ENCODE measurements at regions not wholly inside any gene's neighbourhood (a gene's known extent, or its start where the extent isn't known, plus 50 kb on each side); places are given as distances from the start of the nearest gene placed in this dataset.

DNA sequence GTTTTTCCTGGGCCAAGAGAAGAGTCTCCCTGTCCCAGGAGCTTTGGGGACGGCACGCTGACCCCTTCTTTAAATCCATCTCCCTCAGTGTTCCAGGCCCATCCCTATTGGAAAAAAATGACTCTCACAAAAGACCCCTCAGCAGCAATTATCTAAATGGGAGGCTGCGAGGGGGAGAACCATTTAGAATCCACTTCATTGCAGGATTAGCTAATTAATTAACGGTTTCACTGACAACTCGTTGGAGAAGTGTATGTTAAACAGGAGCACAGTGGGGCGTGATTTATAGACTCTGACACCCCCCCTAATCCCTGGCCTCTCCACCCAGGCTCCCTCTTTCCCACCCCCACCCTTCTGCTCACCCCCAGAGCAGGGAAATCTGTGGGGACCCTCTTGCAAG lies 162.8 kb upstream of the LHX5 start:
- POLR2A ChIA-PET, result no interaction called here
- CTCF ChIA-PET, result no interaction called here
- H3K27me3 ChIP-seq (ENCODE audit: insufficient read depth, low read length, poor library complexity, severe bottlenecking), result no peaks in the 10 kb centered on the region
- no peak overlapping the region for H3K27ac ChIP-seq (ENCODE audit: low read depth, low read length)
- no peaks in the 10 kb centered on the region for H3K4me1 ChIP-seq (ENCODE audit: insufficient read depth, low read length)
- H3K36me3 ChIP-seq (ENCODE audit: insufficient read depth, low read length), result no peaks in the 10 kb centered on the region
- no peak overlapping the region for H3K27ac Mint-ChIP-seq
- peaks cover 0 to 2% (median 0%) of the 10 kb centered on the region in 3 donors for H3K4me1 Mint-ChIP-seq
- peaks cover 7 to 17% (median 14%) of the 10 kb centered on the region in 5 donors for H3K9me3 Mint-ChIP-seq
- peaks cover 15 to 22% of the 10 kb centered on the region in 2 donors for H3K27me3 Mint-ChIP-seq
- no peaks in the 10 kb centered on the region for H3K36me3 Mint-ChIP-seq
- H3K4me3 Mint-ChIP-seq, result no peak overlapping the region
- H3K4me3 ChIP-seq (ENCODE audit: low read length), result no peak overlapping the region
- no peak for DNase-seq
- no peaks in the 10 kb centered on the region for H3K9me3 ChIP-seq (ENCODE audit: low read length)

- H3K36me3 ChIP-seq (ENCODE audit: insufficient read depth, low read length), result no peaks in the 10 kb centered on the region
- POLR2A ChIA-PET, result no interaction called here
- H3K27ac Mint-ChIP-seq, result no peak overlapping the region
- peaks cover 7 to 20% (median 17%) of the 10 kb centered on the region in 5 donors for H3K9me3 Mint-ChIP-seq
- no peaks in the 10 kb centered on the region for H3K4me1 Mint-ChIP-seq
- H3K36me3 Mint-ChIP-seq, result no peaks in the 10 kb centered on the region
- CTCF ChIA-PET, result no interaction called here
- H3K27ac ChIP-seq (ENCODE audit: low read depth, low read length), result no peak overlapping the region
- no peak overlapping the region for H3K4me3 Mint-ChIP-seq
- peaks cover 12 to 16% of the 10 kb centered on the region in 2 donors for H3K27me3 Mint-ChIP-seq
- no peaks in the 10 kb centered on the region for H3K9me3 ChIP-seq (ENCODE audit: low read length)
- DNase-seq, result no peak
- no peak overlapping the region for H3K4me3 ChIP-seq (ENCODE audit: low read length)
- no peaks in the 10 kb centered on the region for H3K4me1 ChIP-seq (ENCODE audit: insufficient read depth, low read length)
- H3K27me3 ChIP-seq (ENCODE audit: insufficient read depth, low read length, poor library complexity, severe bottlenecking), result no peaks in the 10 kb centered on the region
Observed at GRCh38 chr12:113633678-113634332, 162.1 kb upstream of the LHX5 start.

GRCh38 chr12:113630625-113631024 lies 159.0 kb upstream of the LHX5 start:
- H3K27ac Mint-ChIP-seq, result peak overlapping the region in 1 of 8 donors; percentile 32
- no peaks in the 10 kb centered on the region for H3K4me1 Mint-ChIP-seq
- H3K36me3 Mint-ChIP-seq, result no peaks in the 10 kb centered on the region
- H3K36me3 ChIP-seq (ENCODE audit: insufficient read depth, low read length), result no peaks in the 10 kb centered on the region
- no peak overlapping the region for H3K27ac ChIP-seq (ENCODE audit: low read depth, low read length)
- H3K27me3 ChIP-seq (ENCODE audit: insufficient read depth, low read length, poor library complexity, severe bottlenecking), result no peaks in the 10 kb centered on the region
- no peaks in the 10 kb centered on the region for H3K9me3 ChIP-seq (ENCODE audit: low read length)
- no peak overlapping the region for H3K4me3 Mint-ChIP-seq
- POLR2A ChIA-PET, result no interaction called here
- H3K4me1 ChIP-seq (ENCODE audit: insufficient read depth, low read length), result no peaks in the 10 kb centered on the region
- no peak overlapping the region for H3K4me3 ChIP-seq (ENCODE audit: low read length)
- H3K27me3 Mint-ChIP-seq, result peaks cover 9 to 11% of the 10 kb centered on the region in 2 donors
- peaks cover 14 to 34% (median 24%) of the 10 kb centered on the region in 5 donors for H3K9me3 Mint-ChIP-seq
- no peak for DNase-seq
- CTCF ChIA-PET, result no interaction called here

- Histone ChIP-seq H3K9me3 (ENCODE audit: low read length) (no peaks in the 10 kb centered on the region), H3K27ac (ENCODE audit: low read depth, low read length) (no peak overlapping the region), H3K4me1 (ENCODE audit: insufficient read depth, low read length) (no peaks in the 10 kb centered on the region), H3K27me3 (ENCODE audit: insufficient read depth, low read length, poor library complexity, severe bottlenecking) (no peaks in the 10 kb centered on the region), H3K36me3 (ENCODE audit: insufficient read depth, low read length) (no peaks in the 10 kb centered on the region), H3K4me3 (ENCODE audit: low read length) (no peak overlapping the region)
- POLR2A ChIA-PET, result interaction anchor here (0.6 kb wide), 1 partner anchor 101 kb away, joined by 3 read pairs; no protein-coding TSS in a partner anchor
- Mint-ChIP-seq H3K36me3 (no peaks in the 10 kb centered on the region), H3K27ac (no peak overlapping the region), H3K4me3 (no peak overlapping the region), H3K27me3 (peaks cover 8 to 9% of the 10 kb centered on the region in 2 donors), H3K4me1 (no peaks in the 10 kb centered on the region), H3K9me3 (peaks cover 14 to 32% (median 25%) of the 10 kb centered on the region in 5 donors)
- no peak for DNase-seq
- CTCF ChIA-PET, result no interaction called here
Observed at GRCh38 chr12:113625499-113625898, 153.8 kb upstream of the LHX5 start.

DNA sequence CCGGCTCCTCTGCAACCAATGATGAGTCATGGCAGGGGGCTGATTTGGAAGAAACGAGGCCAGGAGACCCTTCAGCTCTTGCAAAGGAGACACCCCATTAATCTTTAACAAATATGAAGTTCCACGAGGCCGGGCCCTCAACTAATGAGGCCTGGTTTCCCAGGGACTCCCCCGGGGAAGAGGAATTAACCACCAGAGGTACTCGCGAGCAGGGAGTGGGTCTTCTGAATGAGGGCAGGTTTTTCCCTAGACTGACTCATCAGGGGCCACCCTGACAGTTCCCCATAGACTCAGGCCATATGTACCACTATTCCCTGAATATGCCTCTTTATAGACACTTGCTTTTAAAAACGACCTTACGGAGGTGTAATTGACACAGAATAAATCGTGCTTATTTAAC lies 150.7 kb upstream of the LHX5 start:
- Mint-ChIP-seq H3K27ac (no peak overlapping the region), H3K27me3 (peaks cover 3 to 9% of the 10 kb centered on the region in 2 donors), H3K4me1 (no peaks in the 10 kb centered on the region), H3K36me3 (no peaks in the 10 kb centered on the region), H3K4me3 (no peak overlapping the region), H3K9me3 (peaks cover 9 to 18% (median 15%) of the 10 kb centered on the region in 5 donors)
- no peaks in the 10 kb centered on the region for H3K27me3 ChIP-seq (ENCODE audit: insufficient read depth, low read length, poor library complexity, severe bottlenecking)
- H3K36me3 ChIP-seq (ENCODE audit: insufficient read depth, low read length), result no peaks in the 10 kb centered on the region
- ChIA-PET CTCF (no interaction called here), POLR2A (no interaction called here)
- no peak overlapping the region for H3K27ac ChIP-seq (ENCODE audit: low read depth, low read length)
- H3K9me3 ChIP-seq (ENCODE audit: low read length), result no peaks in the 10 kb centered on the region
- no peaks in the 10 kb centered on the region for H3K4me1 ChIP-seq (ENCODE audit: insufficient read depth, low read length)
- no peak for DNase-seq
- H3K4me3 ChIP-seq (ENCODE audit: low read length), result no peak overlapping the region

DNA sequence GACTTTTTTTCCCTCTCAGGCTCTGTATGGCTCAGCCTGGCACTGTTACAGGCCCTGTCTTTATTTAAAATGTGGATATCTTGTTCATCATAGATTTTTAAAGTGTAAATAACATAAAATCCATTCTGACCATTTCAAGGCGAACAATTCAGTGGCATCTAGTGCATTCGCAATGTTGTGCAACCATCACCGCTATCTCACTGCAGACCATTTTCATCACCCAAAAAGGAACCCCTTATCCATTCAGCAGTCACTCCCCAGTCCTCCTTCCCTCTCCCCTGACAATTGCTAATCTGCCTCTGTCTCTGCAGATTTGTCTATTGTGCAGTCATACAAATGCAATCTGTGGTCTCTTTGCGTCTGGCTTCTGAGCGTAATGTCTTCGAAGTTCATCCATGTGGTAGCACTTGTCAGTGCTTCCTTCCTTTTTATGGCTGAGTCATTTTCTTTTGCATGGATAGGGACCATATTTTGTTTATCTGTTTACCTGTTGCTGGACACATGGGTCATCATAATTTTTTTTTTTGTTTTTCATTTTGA lies 148.8 kb upstream of the LHX5 start:
- Histone ChIP-seq H3K36me3 (ENCODE audit: insufficient read depth, low read length) (no peaks in the 10 kb centered on the region), H3K9me3 (ENCODE audit: low read length) (no peaks in the 10 kb centered on the region), H3K27me3 (ENCODE audit: insufficient read depth, low read length, poor library complexity, severe bottlenecking) (no peaks in the 10 kb centered on the region), H3K4me3 (ENCODE audit: low read length) (no peak overlapping the region), H3K27ac (ENCODE audit: low read depth, low read length) (no peak overlapping the region), H3K4me1 (ENCODE audit: insufficient read depth, low read length) (no peaks in the 10 kb centered on the region)
- peaks cover 3 to 10% (median 3%) of the 10 kb centered on the region in 5 donors for H3K9me3 Mint-ChIP-seq
- H3K27ac Mint-ChIP-seq, result no peak overlapping the region
- H3K4me3 Mint-ChIP-seq, result peak overlapping the region in 1 of 7 donors; percentile 30
- ChIA-PET POLR2A (no interaction called here), CTCF (no interaction called here)
- no peak for DNase-seq
- peaks cover 4 to 9% of the 10 kb centered on the region in 2 donors for H3K27me3 Mint-ChIP-seq
- no peaks in the 10 kb centered on the region for H3K4me1 Mint-ChIP-seq
- no peaks in the 10 kb centered on the region for H3K36me3 Mint-ChIP-seq

- peaks cover 11 to 15% of the 10 kb centered on the region in 2 donors for H3K27me3 Mint-ChIP-seq
- H3K9me3 Mint-ChIP-seq, result peaks cover 0 to 9% (median 5%) of the 10 kb centered on the region in 5 donors
- ChIA-PET POLR2A (no interaction called here), CTCF (no interaction called here)
- no peak for DNase-seq
- H3K36me3 Mint-ChIP-seq, result no peaks in the 10 kb centered on the region
- Histone ChIP-seq H3K36me3 (ENCODE audit: insufficient read depth, low read length) (no peaks in the 10 kb centered on the region), H3K4me3 (ENCODE audit: low read length) (no peak overlapping the region), H3K27me3 (ENCODE audit: insufficient read depth, low read length, poor library complexity, severe bottlenecking) (no peaks in the 10 kb centered on the region), H3K4me1 (ENCODE audit: insufficient read depth, low read length) (no peaks in the 10 kb centered on the region), H3K27ac (ENCODE audit: low read depth, low read length) (no peak overlapping the region), H3K9me3 (ENCODE audit: low read length) (no peaks in the 10 kb centered on the region)
- no peak overlapping the region for H3K4me3 Mint-ChIP-seq
- no peaks in the 10 kb centered on the region for H3K4me1 Mint-ChIP-seq
- no peak overlapping the region for H3K27ac Mint-ChIP-seq
Observed at GRCh38 chr12:113619202-113619601, 147.5 kb upstream of the LHX5 start.

- H3K9me3 Mint-ChIP-seq, result peaks cover 0 to 8% (median 6%) of the 10 kb centered on the region in 5 donors
- Histone ChIP-seq H3K27ac (ENCODE audit: low read depth, low read length) (no peak overlapping the region), H3K4me1 (ENCODE audit: insufficient read depth, low read length) (no peaks in the 10 kb centered on the region), H3K4me3 (ENCODE audit: low read length) (no peak overlapping the region), H3K27me3 (ENCODE audit: insufficient read depth, low read length, poor library complexity, severe bottlenecking) (peaks cover 9% of the 10 kb centered on the region), H3K9me3 (ENCODE audit: low read length) (no peaks in the 10 kb centered on the region), H3K36me3 (ENCODE audit: insufficient read depth, low read length) (no peaks in the 10 kb centered on the region)
- H3K4me1 Mint-ChIP-seq, result no peaks in the 10 kb centered on the region
- no peak for DNase-seq
- no peak overlapping the region for H3K27ac Mint-ChIP-seq
- H3K4me3 Mint-ChIP-seq, result no peak overlapping the region
- H3K27me3 Mint-ChIP-seq, result peaks cover 30 to 57% of the 10 kb centered on the region in 2 donors
- H3K36me3 Mint-ChIP-seq, result no peaks in the 10 kb centered on the region
- POLR2A ChIA-PET, result no interaction called here
- CTCF ChIA-PET, result no interaction called here
Observed at GRCh38 chr12:113613414-113613813, 141.7 kb upstream of the LHX5 start.

Measured in CD8-positive, alpha-beta memory T cell (primary cell).